IPS DF 19.7 (cell line): ENCODE measurements at regions not wholly inside any gene's neighbourhood (a gene's known extent, or its start where the extent isn't known, plus 50 kb on each side); places are given as distances from the start of the nearest gene placed in this dataset.
"Not testable (repeated sequence)": the region's sequence is repeated elsewhere in the genome, so short reads cannot be mapped to it uniquely, and the experiment has no call there.

Experiments
- DNase-seq: peaks from one replicate; pipeline ENCODE4 v3.0.0-alpha.2; 2013; ENCODE audit warnings: low read depth, low spot score

DNA sequence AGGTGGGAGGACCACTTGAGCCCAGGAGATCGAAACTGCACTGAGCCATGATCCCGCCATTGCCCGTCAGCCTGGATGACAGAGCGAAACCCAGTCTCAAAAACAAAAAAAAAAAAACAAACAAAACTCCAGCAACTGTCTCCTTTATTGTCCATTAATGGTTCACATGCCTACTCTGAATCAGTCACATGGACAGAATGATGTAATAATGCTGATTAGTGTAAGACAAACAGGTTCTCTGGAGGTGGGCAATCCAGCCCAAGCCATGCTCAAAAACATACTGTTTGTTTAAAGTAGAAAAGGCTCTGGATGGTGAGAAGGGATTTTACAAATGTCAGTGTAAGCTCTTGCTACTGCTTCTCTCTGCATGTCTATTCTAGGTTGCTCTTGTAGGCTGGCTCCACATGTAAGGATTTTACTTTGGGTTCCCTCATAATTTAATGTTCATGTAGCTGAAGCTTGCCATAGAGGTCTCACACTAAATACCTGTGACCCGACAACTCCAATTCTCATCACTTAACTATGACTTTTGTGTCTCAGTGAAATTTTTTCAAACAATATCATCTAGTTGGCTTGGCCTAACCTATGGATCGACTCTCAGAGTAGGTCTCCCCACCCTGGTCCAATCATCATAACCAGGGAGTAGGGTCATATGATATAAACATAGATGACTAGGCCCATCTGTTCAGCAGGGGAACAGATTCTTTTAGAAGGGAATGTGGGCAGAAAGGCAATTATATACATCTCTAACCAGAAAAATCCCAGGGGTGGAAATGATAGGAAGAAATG, 83.9 kb upstream of the SLC39A10 start:
- no peak for DNase-seq

- no peak for DNase-seq
Observed at GRCh38 chr2:195570329-195570728, 86.7 kb upstream of the SLC39A10 start.

GRCh38 chr2:195569255-195569654, 87.8 kb upstream of the SLC39A10 start:
- no peak for DNase-seq

DNA sequence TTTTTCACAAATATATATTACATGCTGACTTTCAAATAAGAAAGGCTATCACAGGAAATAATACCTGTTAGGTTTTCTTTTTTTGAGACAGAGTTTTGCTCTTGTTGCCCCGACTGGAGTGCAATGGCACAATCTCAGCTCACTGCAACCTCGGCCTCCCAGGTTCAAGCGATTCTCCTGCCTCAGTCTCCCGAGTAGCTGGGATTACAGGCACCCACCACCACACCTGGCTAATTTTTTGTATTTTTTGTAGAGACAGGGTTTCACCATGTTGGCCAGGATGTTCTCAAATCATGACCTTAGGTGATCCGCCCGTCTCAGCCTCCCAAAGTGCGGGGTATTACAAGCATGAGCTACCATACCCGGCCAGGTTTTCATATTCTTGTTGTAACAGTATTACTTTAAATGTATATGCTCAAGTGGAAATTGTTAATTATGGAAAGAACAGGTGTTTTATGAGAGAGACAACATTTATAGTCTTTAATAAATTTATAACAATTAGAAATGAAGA, 92.3 kb upstream of the SLC39A10 start:
- not testable (repeated sequence) for DNase-seq

DNA sequence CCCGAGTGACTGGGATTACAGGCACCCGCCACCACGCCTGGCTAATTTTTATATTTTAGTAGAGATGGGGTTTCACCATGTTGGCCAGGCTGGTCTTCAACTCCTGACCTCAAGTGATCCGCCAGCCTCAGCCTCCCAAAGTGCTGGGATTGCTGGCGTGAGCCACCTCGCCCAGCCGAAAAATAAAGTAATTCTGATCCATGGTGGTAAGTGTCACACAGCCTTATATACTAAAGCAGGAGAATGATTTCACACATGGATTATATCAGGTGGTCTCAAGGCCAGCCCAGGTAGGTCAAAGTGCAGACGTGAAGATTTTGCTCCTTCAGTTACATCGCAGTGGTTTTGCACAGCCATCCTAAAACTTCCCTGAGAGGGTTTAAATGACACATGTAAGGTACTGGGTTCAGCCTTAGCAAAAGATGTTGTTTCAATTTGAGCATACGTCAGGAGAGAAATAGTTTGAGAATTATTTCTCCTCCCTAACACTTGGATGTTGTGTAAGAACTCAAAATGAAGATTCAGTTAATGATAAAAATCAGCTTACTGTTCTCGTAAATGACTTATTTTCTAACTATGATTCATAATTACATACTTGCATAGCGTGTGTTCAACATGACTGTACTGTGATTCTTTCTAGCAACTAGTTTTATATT, 93.0 kb upstream of the SLC39A10 start:
- no peak for DNase-seq

DNA sequence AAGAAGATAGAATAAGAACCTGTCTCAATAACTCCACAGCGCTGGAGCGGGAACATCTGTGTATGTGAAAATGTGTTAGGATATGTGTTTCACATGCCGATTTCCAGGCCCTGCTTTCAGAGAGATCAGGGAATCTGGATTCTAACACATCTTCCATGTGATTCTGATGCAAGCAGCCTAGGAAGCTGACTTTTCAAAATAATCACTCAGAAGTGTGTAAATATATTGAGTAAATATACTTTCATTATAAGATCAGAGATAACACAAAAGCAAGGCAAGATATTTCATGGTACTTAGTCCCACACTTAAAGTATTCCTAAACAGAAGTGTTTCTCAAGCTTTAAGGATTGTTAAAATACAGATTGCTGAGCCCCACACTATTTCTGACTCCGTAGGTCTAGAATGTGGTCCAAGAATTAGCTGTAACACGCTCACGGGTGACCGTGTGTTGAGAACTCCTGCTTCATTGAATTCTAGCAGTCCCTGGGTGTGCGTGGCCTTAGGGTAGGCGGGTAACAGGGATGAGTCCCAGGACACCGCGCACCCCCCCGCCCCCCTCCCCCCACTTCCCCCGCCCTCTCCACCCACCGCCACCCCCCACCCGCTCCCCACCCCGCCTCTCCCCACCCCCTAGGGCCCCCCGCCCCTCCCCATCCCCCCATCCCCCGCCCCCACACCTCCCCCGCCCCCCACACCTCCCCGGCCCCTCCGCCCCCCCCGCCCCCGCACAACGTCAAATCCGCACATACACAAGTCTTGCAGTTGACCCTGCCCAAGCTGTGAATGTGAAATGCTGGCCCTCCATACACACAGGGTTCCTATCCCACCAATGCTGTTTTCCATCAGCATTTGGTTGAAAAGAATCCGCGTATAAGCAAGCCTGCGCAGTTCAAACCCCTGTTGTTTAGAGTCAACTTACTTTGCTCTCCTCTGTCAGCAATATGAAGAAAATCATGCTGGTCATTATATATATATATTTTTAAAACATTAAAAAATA, 94.2 kb upstream of the SLC39A10 start:
- no peak for DNase-seq

DNA sequence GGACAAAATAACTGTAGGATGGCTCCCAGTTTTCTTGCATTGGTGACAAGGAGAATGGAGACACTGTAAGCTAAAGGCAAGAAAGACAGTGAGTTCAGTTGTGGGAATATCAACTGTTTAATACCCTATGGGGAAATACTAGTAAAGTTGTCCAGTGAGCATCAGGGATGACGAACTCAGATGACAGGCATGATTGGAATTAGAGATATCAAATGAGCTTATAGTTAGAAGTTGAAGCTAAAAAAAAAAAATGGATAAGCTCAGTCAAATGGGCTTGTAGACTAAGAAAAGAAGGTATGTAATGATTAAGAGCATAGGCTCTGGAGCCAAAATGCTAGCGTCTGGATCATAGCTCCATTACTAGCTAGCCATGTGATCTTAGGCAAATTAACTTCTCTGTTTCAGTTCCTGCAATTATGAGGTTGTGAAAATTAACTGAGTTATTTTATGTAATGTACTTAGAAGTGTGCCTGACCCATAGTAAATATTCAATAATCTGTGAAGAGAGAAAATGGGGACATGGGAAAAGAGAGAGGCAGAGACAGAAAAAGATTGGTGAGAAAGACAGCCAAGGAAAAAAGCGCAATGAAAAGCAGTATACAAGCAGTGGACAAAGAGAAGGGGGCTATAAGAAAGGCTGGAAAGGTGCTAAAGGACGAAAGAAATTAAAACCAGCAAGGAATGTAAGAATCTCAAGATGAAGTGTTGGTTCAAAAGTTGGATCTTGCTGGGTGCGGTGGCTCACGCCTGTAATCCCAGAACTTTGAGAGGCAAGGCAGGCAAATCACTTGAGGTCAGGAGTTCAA, 95.7 kb upstream of the SLC39A10 start:
- DNase-seq, result no peak

GRCh38 chr2:195560209-195560895, 96.7 kb upstream of the SLC39A10 start:
- no peak for DNase-seq

GRCh38 chr2:195559431-195559914, 97.6 kb upstream of the SLC39A10 start:
- peak; percentile 54 for DNase-seq

DNA sequence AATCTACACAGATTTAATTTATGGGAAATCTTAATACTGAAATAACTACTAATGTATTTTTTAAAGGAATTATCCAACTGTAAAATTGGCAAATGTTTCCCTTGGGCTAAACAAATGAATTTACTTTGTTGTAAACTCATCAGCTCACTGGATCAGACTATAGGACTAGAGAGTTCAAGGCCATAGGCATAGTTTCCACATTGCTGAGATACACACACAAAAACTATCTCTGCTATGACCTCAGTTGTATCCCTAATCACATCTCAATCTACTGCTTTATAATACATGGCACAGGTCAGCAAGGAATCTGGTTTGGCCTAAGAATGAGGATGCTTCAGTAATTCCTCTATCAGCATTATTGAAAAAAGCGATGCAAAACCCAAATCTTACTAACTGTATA, 101.1 kb upstream of the SLC39A10 start:
- no peak for DNase-seq

GRCh38 chr2:195552581-195552980, 104.4 kb upstream of the SLC39A10 start:
- DNase-seq, result no peak

GRCh38 chr2:195548198-195548940, 108.7 kb upstream of the SLC39A10 start:
- no peak for DNase-seq

- not testable (repeated sequence) for DNase-seq
Observed at GRCh38 chr2:195547268-195547840, 109.7 kb upstream of the SLC39A10 start.

DNA sequence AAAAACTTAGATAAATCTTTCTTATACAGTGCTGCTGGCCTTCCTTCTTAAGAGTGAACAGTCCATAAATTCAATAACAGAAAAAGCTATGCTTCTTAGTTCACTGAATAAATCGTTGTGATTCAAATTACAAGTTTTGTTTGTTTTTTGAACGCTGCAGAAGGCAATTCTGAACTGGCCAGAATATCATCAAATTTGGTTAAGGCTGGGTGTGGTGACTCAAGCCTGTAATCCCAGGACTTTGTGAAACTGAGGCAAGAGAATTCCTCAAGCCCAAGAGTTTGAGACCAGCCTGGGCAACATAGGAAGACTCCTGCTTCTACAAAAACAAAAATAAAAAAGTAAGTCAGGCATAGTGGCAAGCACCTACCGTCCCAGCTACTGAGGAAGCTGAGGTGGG, 111.2 kb upstream of the SLC39A10 start:
- DNase-seq, result no peak

DNA sequence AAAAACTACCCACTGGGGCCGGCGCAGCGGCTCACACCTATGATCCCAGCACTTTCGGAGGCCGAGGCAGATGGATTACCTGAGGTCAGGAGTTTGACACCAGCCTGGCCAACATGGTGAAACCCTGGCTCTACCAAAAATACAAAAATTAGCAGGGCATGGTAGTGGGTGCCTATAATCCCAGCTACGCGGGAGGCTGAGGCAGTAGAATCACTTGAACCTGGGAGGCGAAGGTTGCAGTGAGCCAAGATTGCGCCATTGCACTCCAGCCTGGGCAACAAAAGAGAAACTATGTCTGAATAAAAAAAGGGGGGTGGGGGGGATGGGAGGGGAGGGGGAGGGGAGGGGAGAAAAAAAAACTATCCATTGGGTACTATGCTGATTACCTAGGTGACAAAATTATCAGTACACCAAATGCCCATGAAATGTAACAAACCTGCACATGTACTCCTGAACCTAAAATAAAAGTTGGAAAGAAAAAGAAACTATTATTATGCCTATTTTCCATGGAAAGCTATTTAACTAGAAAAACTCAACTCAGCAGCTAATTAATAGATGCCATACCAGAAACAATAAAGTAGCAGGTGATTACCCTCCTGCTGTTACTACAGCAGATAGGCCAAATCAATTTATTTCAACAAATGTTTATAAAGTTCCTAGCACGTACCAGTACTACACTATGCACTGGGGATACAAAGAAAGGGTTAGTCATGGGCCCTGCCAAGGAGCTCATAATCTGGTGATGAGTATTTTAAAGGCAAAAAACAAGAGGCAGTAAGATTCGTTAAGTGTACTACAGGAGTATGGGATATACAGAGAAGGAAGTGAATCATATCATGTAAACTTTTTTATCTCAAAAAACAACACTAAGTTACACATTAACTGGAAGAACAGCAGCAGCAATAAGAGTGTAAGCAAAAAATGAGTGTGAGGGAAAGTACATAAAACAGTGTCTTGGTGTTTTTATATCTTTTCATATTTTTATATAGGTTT, 112.8 kb upstream of the SLC39A10 start:
- no peak for DNase-seq

DNA sequence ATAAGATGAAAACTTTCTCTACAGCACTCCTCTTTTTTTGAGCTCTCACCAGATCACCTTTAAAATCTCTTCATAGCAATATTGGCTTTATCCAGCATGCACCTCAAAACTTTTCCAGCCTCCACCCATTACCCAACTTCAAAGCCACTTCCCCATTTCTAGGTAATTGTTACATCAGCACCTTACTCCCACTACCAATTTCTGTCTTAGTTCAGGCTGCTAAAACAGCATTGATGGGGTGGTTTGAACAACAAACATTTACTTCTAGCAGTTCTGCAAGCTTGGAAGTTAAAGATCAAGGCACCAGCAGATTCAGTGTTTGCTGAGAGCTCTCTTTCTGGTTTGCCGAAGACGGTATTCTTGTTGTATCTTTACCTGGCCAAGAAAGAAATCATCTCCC, 114.0 kb upstream of the SLC39A10 start:
- no peak for DNase-seq

DNA sequence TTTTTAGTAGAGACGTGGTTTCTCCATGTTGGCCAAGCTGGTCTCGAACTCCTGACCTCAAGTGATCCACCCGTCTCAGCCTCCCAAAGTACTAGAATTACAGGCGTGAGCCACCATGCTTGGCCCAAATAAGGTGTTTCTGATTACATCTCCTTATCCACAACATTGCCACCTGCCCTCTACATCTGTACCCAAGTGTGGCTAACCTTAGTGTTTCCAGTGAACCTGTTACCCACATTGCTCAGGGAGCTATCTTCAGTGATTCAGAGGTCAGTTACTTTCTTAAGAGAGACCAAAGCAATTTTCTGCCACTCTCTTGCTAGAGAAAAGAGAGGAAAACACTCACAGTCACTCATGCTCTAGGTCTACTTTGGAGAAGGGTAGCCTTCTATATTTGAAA, 115.0 kb upstream of the SLC39A10 start:
- no peak for DNase-seq

- DNase-seq, result no peak
Observed at GRCh38 chr2:195538937-195539336, 118.1 kb upstream of the SLC39A10 start.
